Cerebellar nuclear complex (tissue), 1 donor: ENCODE measurements at regions not wholly inside any gene's neighbourhood (a gene's known extent, or its start where the extent isn't known, plus 50 kb on each side); places are given as distances from the start of the nearest gene placed in this dataset.

Experiments used
- DNase-seq, 2 experiments: peaks; one replicate each; lab custom pipeline; 2025; lab: John Stamatoyannopoulos, UW

DNA sequence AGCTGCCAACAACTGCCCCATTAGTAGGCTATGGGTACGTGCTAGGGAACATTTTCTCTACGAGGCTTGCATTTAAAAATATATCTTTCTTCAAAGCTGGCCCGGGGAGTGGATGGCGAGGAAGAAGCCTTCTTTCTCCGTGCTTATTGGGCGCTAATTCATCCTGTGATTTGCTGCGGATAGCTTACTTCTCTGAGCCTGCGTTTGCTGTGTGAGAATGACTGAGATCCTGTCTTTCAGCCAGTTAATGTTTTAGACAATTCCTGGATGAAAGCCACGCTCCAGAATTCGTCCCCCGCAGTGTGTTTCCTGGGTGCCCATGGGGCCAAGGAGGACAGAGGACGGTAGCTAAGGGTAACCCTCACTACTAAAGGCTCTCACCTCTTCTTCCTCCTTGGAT is 57.8 kb upstream of the TARBP1 start:
- DNase-seq: no peak

GRCh38 chr1:234535763-234536515 is 57.0 kb upstream of the TARBP1 start:
- DNase-seq: no peak

DNA sequence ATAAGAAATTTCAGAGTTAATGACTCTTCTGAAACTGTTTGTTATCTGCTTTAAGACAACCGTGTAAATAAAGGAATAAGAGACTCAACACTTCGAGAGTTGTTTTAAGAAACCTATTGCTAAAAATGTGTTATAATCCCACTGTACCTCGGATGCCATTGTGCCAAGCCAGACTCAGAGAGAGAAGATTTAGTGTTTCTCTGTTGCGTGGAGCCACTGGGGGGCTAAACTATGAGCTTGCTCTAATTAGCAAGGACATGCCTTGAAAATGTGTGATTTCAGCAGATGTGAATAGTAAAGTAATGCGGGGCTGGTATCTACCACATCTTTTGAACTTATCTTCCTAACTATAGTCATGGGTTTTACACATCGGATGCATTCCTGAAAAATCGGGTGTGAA is 56.2 kb upstream of the TARBP1 start:
- no peak for DNase-seq

DNA sequence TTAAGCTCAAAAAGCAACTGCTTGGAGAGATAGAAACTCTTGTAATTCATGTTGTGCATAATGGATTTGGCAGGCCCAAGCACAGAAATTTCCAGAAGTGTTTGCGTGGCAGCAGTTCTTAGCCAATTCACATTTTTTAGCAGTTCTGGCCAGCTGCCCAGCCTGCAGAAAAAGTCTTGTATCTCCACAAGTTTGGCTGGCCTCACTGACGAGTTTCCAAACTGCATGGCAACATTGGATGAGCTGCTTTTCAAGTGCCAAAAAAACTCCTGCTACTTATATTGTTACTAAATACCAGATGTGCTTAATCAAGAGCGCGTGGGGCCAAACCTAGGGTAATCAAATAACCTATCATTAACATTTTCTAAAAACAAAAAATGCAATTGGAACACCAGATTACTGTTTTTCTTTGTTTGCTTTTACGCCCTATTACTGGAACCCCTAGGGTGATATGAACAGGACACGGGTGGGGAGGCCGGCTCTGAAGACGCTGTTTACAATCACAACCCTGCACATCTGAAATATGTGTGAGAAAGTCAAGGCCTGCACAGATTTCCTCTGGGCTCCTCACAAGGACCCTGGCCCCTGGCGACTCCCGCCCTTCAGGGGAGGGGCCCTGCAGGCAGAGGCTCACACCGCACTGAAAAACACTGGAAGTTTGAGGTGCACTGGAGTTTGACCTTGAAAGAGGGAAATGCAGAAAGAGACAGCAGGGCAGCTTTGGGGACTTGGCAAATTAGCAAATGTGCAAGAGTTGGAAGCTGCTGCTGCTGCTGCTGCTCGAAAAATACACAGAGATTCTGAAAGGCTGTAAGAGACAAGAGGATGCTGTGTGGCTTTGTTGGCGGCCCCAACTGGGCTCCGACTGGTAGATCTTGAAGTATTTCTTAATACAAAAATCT is 55.2 kb upstream of the TARBP1 start:
- no peak for DNase-seq

- DNase-seq: no peak
These were observed 54.3 kb upstream of the TARBP1 start for GRCh38 chr1:234533034-234533891.

- no peak for DNase-seq
These were observed 53.5 kb upstream of the TARBP1 start for GRCh38 chr1:234532503-234532922.

- no peak for DNase-seq
These were observed 52.2 kb upstream of the TARBP1 start for GRCh38 chr1:234531151-234531635.

GRCh38 chr1:234530672-234531071 is 51.7 kb upstream of the TARBP1 start:
- no peak for DNase-seq

GRCh38 chr1:234529950-234530237 is 50.9 kb upstream of the TARBP1 start:
- no peak for DNase-seq

- no peak for DNase-seq
These were observed 50.3 kb upstream of the TARBP1 start for GRCh38 chr1:234529095-234529949.
